ENCODE measurements at regions not wholly inside any gene's neighbourhood (a gene's known extent, or its start where the extent isn't known, plus 50 kb on each side); places are given as distances from the start of the nearest gene placed in this dataset.
"Not testable (repeated sequence)": the region's sequence is repeated elsewhere in the genome, so short reads cannot be mapped to it uniquely, and the experiment has no call there.

GRCh38 chr14:43532825-43533416, 974.2 kb downstream of the FSCB start:
- no peak for DNase-seq

DNA sequence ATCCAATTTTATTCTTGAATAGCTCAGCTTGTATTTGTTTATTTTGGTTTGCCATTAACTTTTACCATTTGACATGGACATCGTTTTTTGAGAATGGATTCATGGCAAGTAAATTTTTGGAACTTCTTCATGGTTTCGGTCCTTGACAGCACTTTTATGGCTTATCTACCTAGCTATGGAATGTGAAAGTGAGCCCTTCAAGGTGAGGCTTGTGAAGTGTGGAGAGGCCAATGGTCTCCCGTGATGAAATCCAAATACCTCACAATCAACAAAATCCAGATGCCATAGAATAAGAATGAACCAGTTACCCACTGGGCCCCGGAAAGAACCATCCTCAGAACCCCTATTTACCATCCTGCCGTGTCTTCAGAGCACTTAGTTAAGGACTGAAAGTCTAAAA, 978.8 kb downstream of the FSCB start:
- DNase-seq: no peak

DNA sequence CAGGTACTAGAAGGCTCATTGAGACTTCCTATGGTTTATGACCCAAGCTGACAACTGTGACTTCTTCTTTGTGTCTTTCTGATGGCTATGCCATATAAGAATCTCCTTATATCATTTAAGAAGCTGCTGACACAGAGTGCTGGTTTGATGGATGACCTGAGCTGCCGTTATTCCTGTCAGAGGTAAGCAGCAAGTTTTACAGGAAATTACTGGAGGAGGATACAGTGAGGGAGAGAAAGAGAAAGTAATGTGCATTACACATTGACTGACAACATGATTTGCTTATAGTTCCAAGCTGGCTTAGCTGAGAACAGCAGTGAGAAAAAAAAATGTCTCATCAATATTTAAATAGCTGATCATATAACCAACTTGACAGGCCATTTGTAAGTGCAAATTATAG, 981.4 kb downstream of the FSCB start:
- no peak for DNase-seq

GRCh38 chr14:43522901-43523300, 984.2 kb downstream of the FSCB start:
- no peak for DNase-seq

DNA sequence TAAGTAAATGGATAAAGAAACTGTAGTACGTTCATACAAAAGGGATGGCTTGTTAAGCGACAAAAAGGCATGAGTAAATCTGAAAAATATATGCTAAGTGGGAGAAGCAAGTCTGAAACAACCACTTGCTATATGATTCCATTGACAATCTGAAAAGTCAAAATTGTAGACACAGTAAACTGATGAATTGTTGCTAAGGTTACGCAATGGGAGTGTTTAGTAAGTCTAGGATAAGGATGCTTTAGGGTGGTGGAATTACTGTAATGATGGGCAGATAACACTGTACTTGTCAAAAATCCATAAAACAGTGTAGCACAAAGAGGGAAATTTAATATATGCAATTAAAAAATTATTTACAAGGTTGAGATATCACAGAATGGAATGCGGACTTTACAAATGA, 984.9 kb downstream of the FSCB start:
- no peak for DNase-seq

GRCh38 chr14:43503508-43503907, 1003.6 kb downstream of the FSCB start:
- DNase-seq: peak in 1 of 2 experiments; percentile 3

GRCh38 chr14:43492359-43492758, 1014.7 kb downstream of the FSCB start:
- not testable (repeated sequence) for DNase-seq

DNA sequence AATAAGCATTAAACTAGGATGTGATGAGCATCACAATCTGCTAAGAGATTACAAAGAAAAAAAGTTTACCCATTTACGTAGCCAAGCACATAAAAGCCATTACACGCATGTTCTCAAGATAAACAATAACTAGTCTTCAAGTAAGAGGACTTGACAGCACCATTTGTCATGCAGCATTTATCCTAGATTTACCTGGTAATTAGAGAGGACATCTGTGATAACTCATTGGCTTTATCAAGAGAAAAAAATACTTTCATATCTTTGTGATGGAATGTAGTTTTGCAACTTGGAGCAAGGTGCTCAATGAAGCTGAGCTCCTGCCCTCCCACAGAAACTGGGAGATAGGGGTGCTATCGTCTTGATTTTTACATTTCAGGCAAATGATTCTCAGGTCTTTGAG, 1023.7 kb downstream of the FSCB start:
- DNase-seq: no peak

DNA sequence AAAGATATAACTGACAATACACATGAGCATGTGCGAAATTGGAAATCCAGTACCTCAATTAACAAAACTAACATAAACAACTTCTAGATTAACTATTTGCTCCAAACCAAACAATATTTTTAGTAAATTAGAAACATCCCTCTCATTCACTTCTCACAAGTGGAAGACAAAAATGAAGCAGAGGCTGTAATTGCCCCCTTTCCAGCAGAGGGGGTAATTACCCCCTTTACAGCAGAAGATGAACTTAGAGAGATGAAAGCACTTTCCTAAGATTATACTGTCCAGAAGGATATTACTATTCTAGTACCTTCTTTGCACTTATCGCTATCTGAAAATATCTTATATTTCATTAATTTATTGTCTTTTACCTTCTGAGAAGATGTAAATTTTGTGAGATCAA, 1025.2 kb downstream of the FSCB start:
- DNase-seq: no peak

DNA sequence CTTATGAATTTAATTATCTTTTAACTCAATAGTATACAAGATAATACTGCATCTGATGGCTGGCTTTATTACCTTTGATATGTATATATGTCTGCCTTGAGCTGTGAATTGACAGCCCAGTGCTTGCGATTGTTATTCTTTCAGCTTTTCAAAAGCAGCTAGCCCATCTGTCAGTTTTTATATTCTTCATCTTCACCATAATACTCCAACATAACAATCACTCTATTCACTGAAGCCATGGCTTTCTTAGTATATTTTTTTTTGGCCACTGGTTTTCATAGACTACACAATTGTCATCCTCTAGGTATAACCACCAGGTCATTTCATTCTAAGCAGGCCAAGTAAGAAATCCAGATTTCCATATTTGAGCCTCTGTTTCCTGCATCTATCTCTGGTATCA, 1026.1 kb downstream of the FSCB start:
- no peak for DNase-seq

GRCh38 chr14:43479596-43480195, 1027.4 kb downstream of the FSCB start:
- DNase-seq: peak; percentile 21 to 83

- no peak for DNase-seq
Measured at GRCh38 chr14:43476822-43477221, 1030.3 kb downstream of the FSCB start.

- DNase-seq: no peak
Measured at GRCh38 chr14:43475757-43476156, 1031.3 kb downstream of the FSCB start.

DNA sequence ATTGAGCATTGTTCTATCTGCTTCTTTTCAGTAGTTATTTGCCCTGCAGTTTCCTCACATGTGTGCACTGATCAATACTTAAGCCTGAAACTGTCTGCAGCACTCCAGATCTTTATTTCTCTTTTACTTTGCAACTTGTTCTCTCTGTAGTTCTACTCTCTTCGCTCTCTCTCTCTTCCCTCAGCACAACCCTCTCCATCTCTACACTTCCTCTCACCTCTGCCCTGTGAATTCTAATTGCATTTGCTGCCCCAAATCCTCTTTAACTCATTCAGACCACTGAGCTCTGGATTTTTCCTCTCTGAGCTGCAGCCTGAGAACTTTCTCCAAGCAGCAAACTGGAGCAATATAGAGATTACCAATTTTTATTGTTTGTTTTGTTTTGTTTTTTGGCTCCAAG, 1035.5 kb downstream of the FSCB start:
- no peak for DNase-seq

DNA sequence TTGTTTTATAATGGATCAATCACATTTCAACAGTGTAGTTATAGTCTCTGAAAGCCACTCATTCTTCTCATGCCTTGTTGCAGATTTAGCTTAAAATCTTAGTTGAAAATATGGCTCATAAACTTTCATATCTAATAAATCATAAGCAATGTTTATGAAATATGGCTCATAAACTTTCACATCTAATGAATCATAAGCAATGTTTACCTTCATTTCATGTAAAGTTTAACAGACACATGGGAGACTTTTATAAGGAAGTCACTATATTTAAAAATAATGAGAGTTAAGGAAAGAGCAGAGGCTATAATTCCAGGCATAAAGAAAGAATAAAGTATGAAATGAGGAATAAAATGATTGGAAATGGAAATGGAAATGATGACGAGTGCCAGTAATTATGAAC, 1042.1 kb downstream of the FSCB start:
- DNase-seq: no peak

DNA sequence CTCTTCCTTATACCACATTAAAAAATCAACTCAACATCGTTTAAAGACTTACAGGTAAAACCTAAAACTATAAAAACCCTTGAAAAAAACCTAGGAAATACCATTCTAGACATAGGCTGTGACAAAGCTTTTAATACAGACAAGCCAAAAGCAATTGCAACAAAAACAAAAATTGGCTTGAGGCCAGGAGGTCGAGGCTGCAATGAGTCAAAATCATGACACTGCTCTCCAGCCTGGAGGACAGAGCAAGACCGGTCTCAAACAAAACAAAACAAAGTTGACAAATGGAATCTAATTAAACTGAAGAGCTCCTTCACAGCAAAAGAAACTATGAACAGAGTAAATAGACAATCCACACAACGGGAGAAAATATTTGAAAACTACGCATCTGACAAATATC, 1057.8 kb downstream of the FSCB start:
- no peak for DNase-seq

DNA sequence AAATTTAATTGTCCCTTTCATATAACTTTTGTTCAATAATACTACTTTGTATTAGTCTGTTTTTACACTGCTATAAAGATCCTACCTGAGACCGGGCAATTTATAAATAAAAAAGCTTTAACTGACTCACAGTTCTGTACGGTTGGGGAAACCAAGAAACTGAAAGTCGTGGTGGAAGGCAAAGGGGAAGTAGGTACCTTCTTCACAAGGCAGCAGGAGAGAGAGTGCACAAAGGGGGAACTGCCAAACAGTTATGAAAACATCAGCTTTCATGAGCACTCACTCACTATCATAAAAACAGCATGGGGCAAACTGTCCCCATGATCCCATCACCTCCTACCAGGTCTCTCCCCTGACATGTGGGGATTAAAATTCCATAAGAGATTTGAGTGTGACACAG, 1069.0 kb downstream of the FSCB start:
- DNase-seq: no peak

GRCh38 chr14:43418324-43418723, 1088.8 kb downstream of the FSCB start:
- DNase-seq: no peak

- peak in 1 of 2 experiments; percentile 6 for DNase-seq
Measured at GRCh38 chr14:43413084-43413483, 1094.0 kb downstream of the FSCB start.

- no peak for DNase-seq
Measured at GRCh38 chr14:43411841-43412240, 1095.2 kb downstream of the FSCB start.

- DNase-seq: no peak
Measured at GRCh38 chr14:43410631-43411030, 1096.5 kb downstream of the FSCB start.

GRCh38 chr14:43408472-43408871, 1098.6 kb downstream of the FSCB start:
- DNase-seq: no peak

- no peak for DNase-seq
Measured at GRCh38 chr14:43407706-43408105, 1099.4 kb downstream of the FSCB start.

- no peak for DNase-seq
Measured at GRCh38 chr14:43406931-43407330, 1100.2 kb downstream of the FSCB start.

- DNase-seq: peak in 1 of 2 experiments; percentile 21
Measured at GRCh38 chr14:43399289-43399688, 1107.8 kb downstream of the FSCB start.
